Transverse colon (tissue), 4 donors: ENCODE measurements at regions not wholly inside any gene's neighbourhood (a gene's known extent, or its start where the extent isn't known, plus 50 kb on each side); places are given as distances from the start of the nearest gene placed in this dataset.

Experiments
- DNase-seq: peaks from one replicate; pipeline ENCODE4 v3.0.0-alpha.2; 2019
- H3K27ac ChIP-seq, 4 donors: fragments of 200-600 bp; sonication (generic); 2 replicates each; pipeline ENCODE4 v1.5.1; 2016 to 2018; ENCODE audit warnings: inconsistent platforms in 4 of 4
- H3K27me3 ChIP-seq: fragments of 200-600 bp; sonication (generic); 2 replicates; pipeline ENCODE4 v1.5.1; 2017; ENCODE audit warnings: inconsistent platforms
- H3K36me3 ChIP-seq, 4 donors: fragments of 200-600 bp; sonication (generic); 2 replicates each; pipeline ENCODE4 v1.5.1; 2017 to 2019; ENCODE audit warnings: inconsistent platforms in 4 of 4
- H3K4me1 ChIP-seq, 4 donors: fragments of 200-600 bp; sonication (generic); 2 replicates each; pipeline ENCODE4 v1.5.1; 2017 to 2020; ENCODE audit warnings: inconsistent platforms in 4 of 4
- H3K4me3 ChIP-seq, 4 donors: fragments of 200-600 bp; sonication (generic); 1 replicate in 1 of 4; 2 replicates in 3 of 4; pipeline versions ENCODE4 v1.5.1 to v1.6.1; 2017 to 2019; ENCODE audit warnings: inconsistent platforms in 4 of 4
- H3K9me3 ChIP-seq, 2 donors: fragments of 200-600 bp; sonication (generic); 2 replicates each; pipeline ENCODE4 v1.5.1; 2017 to 2019; ENCODE audit warnings: inconsistent platforms in 2 of 2
- CTCF ChIP-seq, 5 experiments: fragments of 200-600 bp in 3 of 5; fragments of 450-650 bp in 2 of 5; sonication (generic) in 3 of 5; IDR thresholded peaks; 1 replicate in 2 of 5; 2 replicates in 3 of 5; pipeline ENCODE4 v1.5.1; 2016 to 2017; ENCODE audit warnings: antibody characterized with exemption in 5 of 5, inconsistent platforms in 3 of 5, mild to moderate bottlenecking in 2 of 5, moderate library complexity in 1 of 5
- EP300 ChIP-seq: sonication (generic); formaldehyde crosslinking; IDR thresholded peaks from one replicate; pipeline ENCODE4 v1.6.1; 2017; ENCODE audit warnings: antibody characterized with exemption, low read depth
- POLR2A ChIP-seq: fragments of 450-650 bp; IDR thresholded peaks from one replicate; pipeline ENCODE4 v1.6.1; 2016; ENCODE audit warnings: antibody characterized with exemption, mild to moderate bottlenecking, moderate library complexity
- POLR2AphosphoS5 ChIP-seq, 3 donors: sonication (generic); formaldehyde crosslinking; IDR thresholded peaks; one replicate each; pipeline ENCODE4 v1.6.1; 2016; ENCODE audit warnings: antibody characterized with exemption in 3 of 3
- WGBS, 2 donors: methylation state at CpG; one replicate each; pipeline ENCODE4 v1.1.5; 2018; ENCODE audit warnings: low coverage in 1 of 2; 5-methylcytosine and 5-hydroxymethylcytosine counted together
- in situ Hi-C, 4 donors: fragments of 200-750 bp; cut with MboI; loops; one replicate each; pipeline versions ENCODE4 v1.15.0 to v1.15.1; 2017; ENCODE audit warnings: low sequenced_read_pairs in 3 of 4, low pct_ligation_motif_present in 1 of 4, low pct_unique_long_range_greater_than_20kb in 1 of 4
- intact Hi-C: fragments of 100-400 bp; cut with DNase I; formaldehyde crosslinking; loops from one replicate; pipeline ENCODE4 v1.15.1; 2023; ENCODE audit warnings: low total_unique reads

GRCh38 chr2:22020091-22020742, 896.4 kb downstream of the TDRD15 start:
- intact Hi-C loops = no loop called here
- Histone ChIP-seq H3K4me1 (no peaks in the 10 kb centered on the region), H3K27me3 (no peaks in the 10 kb centered on the region), H3K4me3 (no peak overlapping the region), H3K27ac (no peak overlapping the region), H3K36me3 (no peaks in the 10 kb centered on the region), H3K9me3 (no peaks in the 10 kb centered on the region)
- 80 to 88% methylated on average over 6 of the region's 6 CpGs for WGBS, 2 donors
- TF ChIP-seq EP300 (no peak), POLR2AphosphoS5 (IDR thresholded peaks at IDR 0.05) (no peak), CTCF (IDR thresholded peaks at IDR 0.05) (no peak), POLR2A (no peak)
- in situ Hi-C loops = no loop called here
- DNase-seq = no peak

GRCh38 chr2:22027345-22028005, 903.7 kb downstream of the TDRD15 start:
- Histone ChIP-seq H3K27ac (no peak overlapping the region), H3K9me3 (no peaks in the 10 kb centered on the region), H3K36me3 (no peaks in the 10 kb centered on the region), H3K4me3 (no peak overlapping the region), H3K27me3 (no peaks in the 10 kb centered on the region), H3K4me1 (no peaks in the 10 kb centered on the region)
- TF ChIP-seq POLR2A (no peak), EP300 (no peak), POLR2AphosphoS5 (IDR thresholded peaks at IDR 0.05) (no peak), CTCF (IDR thresholded peaks at IDR 0.05) (no peak)
- no peak for DNase-seq
- WGBS, 2 donors = 0 to 31% methylated on average over 1 to 2 of the region's 2 CpGs
- intact Hi-C loops = no loop called here
- in situ Hi-C loops = no loop called here

GRCh38 chr2:22035361-22035830, 911.6 kb downstream of the TDRD15 start:
- H3K27ac ChIP-seq = no peak overlapping the region
- H3K27me3 ChIP-seq = no peaks in the 10 kb centered on the region
- in situ Hi-C loops (no loop called here), intact Hi-C loops (no loop called here)
- H3K36me3 ChIP-seq = no peaks in the 10 kb centered on the region
- TF ChIP-seq POLR2A = no peak
- TF ChIP-seq POLR2AphosphoS5 (IDR thresholded peaks at IDR 0.05) = no peak
- H3K4me1 ChIP-seq = no peaks in the 10 kb centered on the region
- no peaks in the 10 kb centered on the region for H3K9me3 ChIP-seq
- 0 to 30% methylated on average over 1 of the region's 1 CpG for WGBS, 2 donors
- no peak for DNase-seq
- H3K4me3 ChIP-seq = no peak overlapping the region

- WGBS, 2 donors = 64 to 82% methylated on average over 7 to 8 of the region's 8 CpGs
- intact Hi-C loops (no loop called here), in situ Hi-C loops (no loop called here)
- no peak for TF ChIP-seq EP300
- no peak for TF ChIP-seq CTCF (IDR thresholded peaks at IDR 0.05)
- no peak for TF ChIP-seq POLR2AphosphoS5 (IDR thresholded peaks at IDR 0.05)
- no peak for TF ChIP-seq POLR2A
- H3K4me3 ChIP-seq = no peak overlapping the region
- no peaks in the 10 kb centered on the region for H3K36me3 ChIP-seq
- no peak for DNase-seq
- H3K27ac ChIP-seq = no peak overlapping the region
- H3K4me1 ChIP-seq = no peaks in the 10 kb centered on the region
- no peaks in the 10 kb centered on the region for H3K9me3 ChIP-seq
- H3K27me3 ChIP-seq = no peaks in the 10 kb centered on the region
Measured at GRCh38 chr2:22037274-22037673, 913.5 kb downstream of the TDRD15 start.
